Thyroid gland (tissue), 4 donors: ENCODE measurements at regions not wholly inside any gene's neighbourhood (a gene's known extent, or its start where the extent isn't known, plus 50 kb on each side); places are given as distances from the start of the nearest gene placed in this dataset.

Experiments
- CTCF ChIP-seq, 6 experiments: fragments of 200-600 bp in 3 of 6; fragments of 450-650 bp in 3 of 6; sonication (generic) in 3 of 6; IDR thresholded peaks; one replicate each; pipeline ENCODE4 v1.5.1; 2016 to 2019; ENCODE audit warnings: antibody characterized with exemption in 6 of 6, mild to moderate bottlenecking in 2 of 6, inconsistent platforms in 1 of 6, moderate library complexity in 1 of 6
- POLR2A ChIP-seq, 2 donors: fragments of 450-650 bp; IDR thresholded peaks; one replicate each; pipeline ENCODE4 v1.6.1; 2017; ENCODE audit warnings: antibody characterized with exemption in 2 of 2, mild to moderate bottlenecking in 2 of 2, moderate library complexity in 1 of 2

- no peak for TF ChIP-seq POLR2A (IDR thresholded peaks at IDR 0.05)
- no peak for TF ChIP-seq CTCF (IDR thresholded peaks at IDR 0.05)
Measured at GRCh38 chr9:115882911-115883310, 270.7 kb upstream of the PAPPA start.
